K562 (cell line): ENCODE measurements at regions not wholly inside any gene's neighbourhood (a gene's known extent, or its start where the extent isn't known, plus 50 kb on each side); places are given as distances from the start of the nearest gene placed in this dataset.

Source experiments
- ARID1B ChIP-seq: fragments of 450-650 bp; IDR thresholded peaks from 2 replicates; pipeline ENCODE4 v1.6.1; 2016; ENCODE audit warnings: antibody characterized with exemption, mild to moderate bottlenecking, inconsistent platforms
- MECOM ChIP-seq: fragments of 250-450 bp; sonication (Bioruptor Pico); IDR thresholded peaks from 2 replicates; pipeline ENCODE4 v1.8.0; 2022; ENCODE audit warnings: inconsistent platforms
- RBM14 ChIP-seq: fragments of 200-400 bp; formaldehyde crosslinking; IDR thresholded peaks from 2 replicates; pipeline ENCODE4 v1.6.1; 2018; ENCODE audit warnings: low read depth, mild to moderate bottlenecking, low read length, moderate library complexity, borderline replicate concordance; ENCODE audit not compliant: insufficient read depth
- SMAD4 ChIP-seq: fragments of 250-450 bp; sonication (Bioruptor Pico); conservative IDR thresholded peaks from 2 replicates; pipeline ENCODE4 v1.8.0; 2021; ENCODE audit warnings: inconsistent platforms, mild to moderate bottlenecking, moderate library complexity
- ZNF76 ChIP-seq: fragments of 250-450 bp; sonication (Bioruptor Pico); IDR thresholded peaks from 2 replicates; pipeline ENCODE4 v1.4.0; 2020; ENCODE audit warnings: mild to moderate bottlenecking, moderate library complexity, borderline replicate concordance
- TF ChIP-seq, protein P1 (sequence below): sonication (generic); formaldehyde crosslinking; IDR thresholded peaks from 2 replicates; pipeline ENCODE4 v1.4.0; 2020; ENCODE audit warnings: mild to moderate bottlenecking, missing genetic modification reagents
- TF ChIP-seq, protein P2 (sequence below), 2 experiments: fragments of 450-650 bp in 1 of 2; sonication (generic) in 1 of 2; formaldehyde crosslinking in 1 of 2; IDR thresholded peaks; 2 replicates each; pipeline versions ENCODE4 v1.7.1 to v1.9.0; 2016 to 2022; ENCODE audit warnings: inconsistent platforms in 1 of 2, mild to moderate bottlenecking in 1 of 2, missing genetic modification reagents in 1 of 2
- TF ChIP-seq, protein P3 (sequence below): fragments of 450-650 bp; IDR thresholded peaks from 2 replicates; pipeline ENCODE4 v1.6.1; 2016; ENCODE audit warnings: low read depth

DNA sequence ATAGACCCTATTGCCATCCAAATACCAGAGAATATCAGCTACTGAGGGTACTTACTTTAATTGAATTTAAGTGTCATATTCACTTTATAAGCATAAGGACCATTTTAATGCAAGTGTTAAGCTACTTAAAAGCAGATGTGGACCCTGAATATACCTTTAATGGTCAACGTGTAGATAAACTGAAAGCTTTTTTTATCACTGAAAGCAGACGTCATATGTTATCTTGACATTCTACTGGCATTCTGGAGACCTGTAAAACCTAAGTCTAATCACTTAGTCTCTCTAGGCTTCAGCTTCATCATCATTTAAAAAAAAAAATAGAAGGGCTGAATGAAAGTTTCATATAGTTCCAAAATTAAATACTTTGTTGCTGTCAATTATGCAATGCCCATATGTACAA lies 116.5 kb downstream of the ELAPOR2 start (continued):
- TF ChIP-seq, protein P1, sequence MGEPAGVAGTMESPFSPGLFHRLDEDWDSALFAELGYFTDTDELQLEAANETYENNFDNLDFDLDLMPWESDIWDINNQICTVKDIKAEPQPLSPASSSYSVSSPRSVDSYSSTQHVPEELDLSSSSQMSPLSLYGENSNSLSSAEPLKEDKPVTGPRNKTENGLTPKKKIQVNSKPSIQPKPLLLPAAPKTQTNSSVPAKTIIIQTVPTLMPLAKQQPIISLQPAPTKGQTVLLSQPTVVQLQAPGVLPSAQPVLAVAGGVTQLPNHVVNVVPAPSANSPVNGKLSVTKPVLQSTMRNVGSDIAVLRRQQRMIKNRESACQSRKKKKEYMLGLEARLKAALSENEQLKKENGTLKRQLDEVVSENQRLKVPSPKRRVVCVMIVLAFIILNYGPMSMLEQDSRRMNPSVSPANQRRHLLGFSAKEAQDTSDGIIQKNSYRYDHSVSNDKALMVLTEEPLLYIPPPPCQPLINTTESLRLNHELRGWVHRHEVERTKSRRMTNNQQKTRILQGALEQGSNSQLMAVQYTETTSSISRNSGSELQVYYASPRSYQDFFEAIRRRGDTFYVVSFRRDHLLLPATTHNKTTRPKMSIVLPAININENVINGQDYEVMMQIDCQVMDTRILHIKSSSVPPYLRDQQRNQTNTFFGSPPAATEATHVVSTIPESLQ (CRISPR knock-in tag): no peak
- no peak for TF ChIP-seq RBM14
- TF ChIP-seq, protein P2, sequence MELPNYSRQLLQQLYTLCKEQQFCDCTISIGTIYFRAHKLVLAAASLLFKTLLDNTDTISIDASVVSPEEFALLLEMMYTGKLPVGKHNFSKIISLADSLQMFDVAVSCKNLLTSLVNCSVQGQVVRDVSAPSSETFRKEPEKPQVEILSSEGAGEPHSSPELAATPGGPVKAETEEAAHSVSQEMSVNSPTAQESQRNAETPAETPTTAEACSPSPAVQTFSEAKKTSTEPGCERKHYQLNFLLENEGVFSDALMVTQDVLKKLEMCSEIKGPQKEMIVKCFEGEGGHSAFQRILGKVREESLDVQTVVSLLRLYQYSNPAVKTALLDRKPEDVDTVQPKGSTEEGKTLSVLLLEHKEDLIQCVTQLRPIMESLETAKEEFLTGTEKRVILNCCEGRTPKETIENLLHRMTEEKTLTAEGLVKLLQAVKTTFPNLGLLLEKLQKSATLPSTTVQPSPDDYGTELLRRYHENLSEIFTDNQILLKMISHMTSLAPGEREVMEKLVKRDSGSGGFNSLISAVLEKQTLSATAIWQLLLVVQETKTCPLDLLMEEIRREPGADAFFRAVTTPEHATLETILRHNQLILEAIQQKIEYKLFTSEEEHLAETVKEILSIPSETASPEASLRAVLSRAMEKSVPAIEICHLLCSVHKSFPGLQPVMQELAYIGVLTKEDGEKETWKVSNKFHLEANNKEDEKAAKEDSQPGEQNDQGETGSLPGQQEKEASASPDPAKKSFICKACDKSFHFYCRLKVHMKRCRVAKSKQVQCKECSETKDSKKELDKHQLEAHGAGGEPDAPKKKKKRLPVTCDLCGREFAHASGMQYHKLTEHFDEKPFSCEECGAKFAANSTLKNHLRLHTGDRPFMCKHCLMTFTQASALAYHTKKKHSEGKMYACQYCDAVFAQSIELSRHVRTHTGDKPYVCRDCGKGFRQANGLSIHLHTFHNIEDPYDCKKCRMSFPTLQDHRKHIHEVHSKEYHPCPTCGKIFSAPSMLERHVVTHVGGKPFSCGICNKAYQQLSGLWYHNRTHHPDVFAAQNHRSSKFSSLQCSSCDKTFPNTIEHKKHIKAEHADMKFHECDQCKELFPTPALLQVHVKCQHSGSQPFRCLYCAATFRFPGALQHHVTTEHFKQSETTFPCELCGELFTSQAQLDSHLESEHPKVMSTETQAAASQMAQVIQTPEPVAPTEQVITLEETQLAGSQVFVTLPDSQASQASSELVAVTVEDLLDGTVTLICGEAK (IDR thresholded peaks at IDR 0.05): no peak
- TF ChIP-seq, protein P2 (CRISPR knock-in tag; IDR thresholded peaks at IDR 0.05): no peak
- no peak for TF ChIP-seq SMAD4 (CRISPR knock-in tag)
- no peak for TF ChIP-seq ZNF76 (CRISPR knock-in tag)
- peak; percentile 58 for TF ChIP-seq ARID1B
- no peak for TF ChIP-seq MECOM (CRISPR knock-in tag)
- TF ChIP-seq, protein P3, sequence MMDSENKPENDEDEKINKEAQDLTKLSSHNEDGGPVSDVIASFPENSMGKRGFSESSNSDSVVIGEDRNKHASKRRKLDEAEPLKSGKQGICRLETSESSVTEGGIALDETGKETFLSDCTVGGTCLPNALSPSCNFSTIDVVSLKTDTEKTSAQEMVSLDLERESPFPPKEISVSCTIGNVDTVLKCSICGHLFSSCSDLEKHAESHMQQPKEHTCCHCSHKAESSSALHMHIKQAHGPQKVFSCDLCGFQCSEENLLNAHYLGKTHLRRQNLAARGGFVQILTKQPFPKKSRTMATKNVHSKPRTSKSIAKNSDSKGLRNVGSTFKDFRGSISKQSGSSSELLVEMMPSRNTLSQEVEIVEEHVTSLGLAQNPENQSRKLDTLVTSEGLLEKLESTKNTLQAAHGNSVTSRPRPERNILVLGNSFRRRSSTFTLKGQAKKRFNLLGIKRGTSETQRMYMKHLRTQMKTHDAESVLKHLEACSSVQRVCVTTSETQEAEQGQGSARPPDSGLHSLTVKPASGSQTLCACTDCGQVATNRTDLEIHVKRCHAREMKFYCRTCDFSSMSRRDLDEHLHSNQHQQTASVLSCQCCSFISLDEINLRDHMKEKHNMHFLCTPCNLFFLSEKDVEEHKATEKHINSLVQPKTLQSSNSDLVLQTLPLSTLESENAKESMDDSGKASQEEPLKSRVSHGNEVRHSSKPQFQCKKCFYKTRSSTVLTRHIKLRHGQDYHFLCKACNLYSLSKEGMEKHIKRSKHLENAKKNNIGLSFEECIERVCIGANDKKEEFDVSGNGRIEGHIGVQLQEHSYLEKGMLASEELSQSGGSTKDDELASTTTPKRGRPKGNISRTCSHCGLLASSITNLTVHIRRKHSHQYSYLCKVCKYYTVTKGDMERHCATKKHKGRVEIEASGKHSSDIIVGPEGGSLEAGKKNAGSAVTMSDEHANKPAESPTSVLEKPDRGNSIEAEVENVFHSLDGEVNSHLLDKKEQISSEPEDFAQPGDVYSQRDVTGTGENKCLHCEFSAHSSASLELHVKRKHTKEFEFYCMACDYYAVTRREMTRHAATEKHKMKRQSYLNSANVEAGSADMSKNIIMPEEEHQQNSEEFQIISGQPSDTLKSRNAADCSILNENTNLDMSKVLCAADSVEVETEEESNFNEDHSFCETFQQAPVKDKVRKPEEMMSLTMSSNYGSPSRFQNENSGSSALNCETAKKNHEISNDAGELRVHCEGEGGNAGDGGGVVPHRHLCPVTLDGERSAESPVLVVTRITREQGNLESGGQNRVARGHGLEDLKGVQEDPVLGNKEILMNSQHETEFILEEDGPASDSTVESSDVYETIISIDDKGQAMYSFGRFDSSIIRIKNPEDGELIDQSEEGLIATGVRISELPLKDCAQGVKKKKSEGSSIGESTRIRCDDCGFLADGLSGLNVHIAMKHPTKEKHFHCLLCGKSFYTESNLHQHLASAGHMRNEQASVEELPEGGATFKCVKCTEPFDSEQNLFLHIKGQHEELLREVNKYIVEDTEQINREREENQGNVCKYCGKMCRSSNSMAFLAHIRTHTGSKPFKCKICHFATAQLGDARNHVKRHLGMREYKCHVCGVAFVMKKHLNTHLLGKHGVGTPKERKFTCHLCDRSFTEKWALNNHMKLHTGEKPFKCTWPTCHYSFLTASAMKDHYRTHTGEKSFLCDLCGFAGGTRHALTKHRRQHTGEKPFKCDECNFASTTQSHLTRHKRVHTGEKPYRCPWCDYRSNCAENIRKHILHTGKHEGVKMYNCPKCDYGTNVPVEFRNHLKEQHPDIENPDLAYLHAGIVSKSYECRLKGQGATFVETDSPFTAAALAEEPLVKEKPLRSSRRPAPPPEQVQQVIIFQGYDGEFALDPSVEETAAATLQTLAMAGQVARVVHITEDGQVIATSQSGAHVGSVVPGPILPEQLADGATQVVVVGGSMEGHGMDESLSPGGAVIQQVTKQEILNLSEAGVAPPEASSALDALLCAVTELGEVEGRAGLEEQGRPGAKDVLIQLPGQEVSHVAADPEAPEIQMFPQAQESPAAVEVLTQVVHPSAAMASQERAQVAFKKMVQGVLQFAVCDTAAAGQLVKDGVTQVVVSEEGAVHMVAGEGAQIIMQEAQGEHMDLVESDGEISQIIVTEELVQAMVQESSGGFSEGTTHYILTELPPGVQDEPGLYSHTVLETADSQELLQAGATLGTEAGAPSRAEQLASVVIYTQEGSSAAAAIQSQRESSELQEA: no peak
